ENCODE measurements at regions not wholly inside any gene's neighbourhood (a gene's known extent, or its start where the extent isn't known, plus 50 kb on each side); places are given as distances from the start of the nearest gene placed in this dataset.

DNA sequence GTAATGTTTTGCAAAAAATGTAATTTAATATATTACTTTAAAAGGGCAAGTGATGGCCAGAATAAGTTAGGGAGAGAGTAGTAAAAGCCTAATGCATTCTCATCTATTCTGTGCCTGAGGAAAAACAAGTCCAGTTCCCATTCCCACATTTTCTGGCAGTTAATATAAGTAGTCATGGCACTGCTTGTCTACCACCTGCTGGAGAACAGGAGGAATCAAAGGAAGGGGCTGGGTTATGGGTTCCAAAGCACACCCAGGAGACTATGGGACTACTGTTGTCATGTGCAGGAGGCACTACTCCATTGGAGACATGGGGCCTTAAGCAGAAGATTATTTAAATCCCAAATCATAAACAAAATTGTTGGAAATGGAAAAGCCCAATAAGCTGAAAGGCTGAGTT is 2618.6 kb downstream of the ARAP2 start:
- Mint-ChIP-seq H3K4me3 (no peak overlapping the region), H3K36me3 (ENCODE audit: low read depth) (no peaks in the 10 kb centered on the region), H3K27ac (no peak overlapping the region), H3K27me3 (no peaks in the 10 kb centered on the region), H3K4me1 (no peaks in the 10 kb centered on the region), H3K9me3 (ENCODE audit: low read depth) (peaks cover 14% of the 10 kb centered on the region)
- ChIA-PET POLR2A (no interaction called here), CTCF (no interaction called here)
- ATAC-seq (no peak), DNase-seq (no peak)
- intact Hi-C loops (cut with DNase I, micrococcal nuclease), result no loop called here

DNA sequence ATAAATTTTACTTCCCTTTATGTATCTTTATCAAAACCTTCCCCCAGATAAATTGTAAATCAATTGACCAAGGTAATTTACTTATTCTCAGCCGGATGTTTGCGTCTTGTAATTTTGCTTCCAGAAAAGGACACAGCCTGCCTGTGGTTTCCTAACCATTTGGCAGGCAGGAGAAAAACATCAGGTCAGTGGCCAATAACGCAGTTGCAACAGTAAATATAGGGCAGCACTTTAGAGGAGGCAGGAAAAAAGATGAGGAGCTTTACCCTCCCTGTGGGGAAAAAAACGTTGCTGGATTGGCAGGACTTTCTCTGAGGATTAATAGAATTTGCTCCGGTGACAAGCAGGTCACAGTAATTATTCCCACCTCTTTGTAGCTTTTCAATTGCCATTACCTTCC is 2618.1 kb downstream of the ARAP2 start:
- no peaks in the 10 kb centered on the region for H3K4me1 Mint-ChIP-seq
- ATAC-seq (no peak), DNase-seq (no peak)
- ChIA-PET POLR2A (no interaction called here), CTCF (no interaction called here)
- H3K9me3 Mint-ChIP-seq (ENCODE audit: low read depth), result peaks cover 14% of the 10 kb centered on the region
- H3K36me3 Mint-ChIP-seq (ENCODE audit: low read depth), result no peaks in the 10 kb centered on the region
- intact Hi-C loops (cut with DNase I, micrococcal nuclease), result no loop called here
- H3K27me3 Mint-ChIP-seq, result no peaks in the 10 kb centered on the region
- H3K27ac Mint-ChIP-seq, result no peak overlapping the region
- no peak overlapping the region for H3K4me3 Mint-ChIP-seq

DNA sequence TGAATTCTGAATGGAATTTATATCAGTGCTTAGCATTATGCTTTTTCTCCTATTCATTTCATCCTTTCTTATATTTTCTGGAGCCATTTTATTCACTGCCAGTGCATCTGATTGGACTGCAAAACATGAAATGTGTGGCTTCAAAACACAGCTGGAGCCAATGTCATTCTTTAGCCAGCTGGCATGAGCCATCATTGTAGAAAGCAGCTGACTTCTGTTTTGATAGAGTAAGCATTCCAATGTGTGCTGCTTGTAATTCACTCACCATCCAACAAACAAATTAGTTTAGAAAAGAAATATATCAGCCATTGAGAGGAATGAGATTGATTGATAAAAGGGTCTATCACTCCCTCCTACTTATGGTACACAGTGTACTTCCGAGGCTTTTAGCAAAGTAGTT is 2616.0 kb downstream of the ARAP2 start:
- no peaks in the 10 kb centered on the region for H3K4me1 Mint-ChIP-seq
- H3K27me3 Mint-ChIP-seq, result no peaks in the 10 kb centered on the region
- intact Hi-C loops (cut with DNase I, micrococcal nuclease), result no loop called here
- ATAC-seq (no peak), DNase-seq (no peak)
- ChIA-PET CTCF (interaction anchor here (0.6 kb wide), 1 partner anchor 1563 kb away, joined by 6 read pairs; no protein-coding TSS in a partner anchor), POLR2A (no interaction called here)
- no peak overlapping the region for H3K4me3 Mint-ChIP-seq
- H3K36me3 Mint-ChIP-seq (ENCODE audit: low read depth), result no peaks in the 10 kb centered on the region
- H3K9me3 Mint-ChIP-seq (ENCODE audit: low read depth), result peaks cover 19% of the 10 kb centered on the region
- no peak overlapping the region for H3K27ac Mint-ChIP-seq

DNA sequence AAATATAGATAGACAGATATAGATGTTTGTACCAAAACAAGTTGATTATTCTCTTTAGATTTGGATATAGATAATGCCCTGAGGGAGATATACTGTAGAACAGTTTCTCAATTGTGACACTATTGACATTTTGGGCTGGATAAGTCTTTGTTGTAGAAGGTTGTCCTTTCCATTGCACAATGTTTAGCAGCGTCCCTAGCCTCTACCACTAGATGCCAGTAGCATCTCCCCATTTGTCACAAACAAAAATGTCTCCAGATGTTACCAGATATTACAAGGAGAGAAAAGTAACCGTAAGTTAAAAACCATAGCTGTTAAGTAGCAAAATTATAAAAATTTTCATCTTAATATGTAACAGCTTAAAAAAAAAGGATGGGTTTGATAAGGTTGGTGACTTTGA is 2595.3 kb downstream of the ARAP2 start:
- H3K27ac Mint-ChIP-seq, result no peak overlapping the region
- DNase-seq, result no peak

DNA sequence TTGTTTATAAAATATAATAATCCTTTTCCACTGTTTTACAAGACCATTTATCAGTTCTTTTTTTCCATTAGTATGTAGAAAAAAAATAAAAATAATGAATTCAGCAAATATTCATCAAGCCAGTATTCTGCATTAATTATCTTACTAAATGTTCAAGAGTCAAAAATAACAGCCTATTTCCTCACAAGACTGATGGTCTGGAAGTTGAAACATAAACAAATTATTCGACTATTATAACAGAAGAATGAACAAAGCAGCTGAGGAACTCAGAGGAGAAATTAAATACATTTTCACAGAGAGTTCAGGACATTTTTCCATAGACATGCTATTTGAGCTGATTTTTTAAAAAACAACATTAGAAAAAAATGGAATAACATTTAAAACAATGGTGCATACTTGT is 2594.8 kb downstream of the ARAP2 start:
- no peaks in the 10 kb centered on the region for H3K27me3 Mint-ChIP-seq
- no peak overlapping the region for H3K4me3 Mint-ChIP-seq
- DNase-seq (no peak), ATAC-seq (no peak)
- intact Hi-C loops (cut with DNase I, micrococcal nuclease), result no loop called here
- ChIA-PET POLR2A (no interaction called here), CTCF (no interaction called here)
- H3K36me3 Mint-ChIP-seq (ENCODE audit: low read depth), result no peaks in the 10 kb centered on the region
- no peak overlapping the region for H3K27ac Mint-ChIP-seq
- peaks cover 15% of the 10 kb centered on the region for H3K9me3 Mint-ChIP-seq (ENCODE audit: low read depth)
- H3K4me1 Mint-ChIP-seq, result no peaks in the 10 kb centered on the region

More for the DNA sequence above, 2595.3 kb downstream of the ARAP2 start:
- no peaks in the 10 kb centered on the region for H3K4me1 Mint-ChIP-seq
- POLR2A ChIA-PET, result no interaction called here
- H3K36me3 Mint-ChIP-seq (ENCODE audit: low read depth), result no peaks in the 10 kb centered on the region
- no peaks in the 10 kb centered on the region for H3K27me3 Mint-ChIP-seq
- H3K4me3 Mint-ChIP-seq, result no peak overlapping the region
- CTCF ChIA-PET, result interaction anchor here (0.6 kb wide), 1 partner anchor 121 kb away, joined by 5 read pairs; no protein-coding TSS in a partner anchor
- intact Hi-C loops (cut with DNase I, micrococcal nuclease), result no loop called here
- no peak for ATAC-seq
- H3K9me3 Mint-ChIP-seq (ENCODE audit: low read depth), result peaks cover 15% of the 10 kb centered on the region

DNA sequence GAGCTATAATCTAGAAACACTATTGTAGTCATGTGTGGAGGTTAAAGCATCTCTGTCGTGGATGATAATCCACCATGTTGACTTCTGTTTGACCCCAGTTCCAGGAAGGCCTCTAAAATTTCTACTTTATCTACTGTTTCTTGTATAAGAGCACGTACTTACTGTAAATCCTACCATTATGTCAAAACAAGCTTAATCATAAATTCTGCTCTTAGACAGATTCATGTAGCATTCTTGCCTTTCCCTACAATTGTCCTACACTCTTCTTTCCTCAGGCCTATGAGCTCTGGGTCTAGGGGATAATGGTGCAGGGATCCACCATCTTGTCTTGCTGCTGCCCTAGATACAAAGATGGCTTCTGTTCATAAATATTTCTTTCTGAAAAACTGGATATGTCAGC is 2594.3 kb downstream of the ARAP2 start:
- Mint-ChIP-seq H3K27me3 (no peaks in the 10 kb centered on the region), H3K9me3 (ENCODE audit: low read depth) (peaks cover 15% of the 10 kb centered on the region)
- POLR2A ChIA-PET, result no interaction called here

DNA sequence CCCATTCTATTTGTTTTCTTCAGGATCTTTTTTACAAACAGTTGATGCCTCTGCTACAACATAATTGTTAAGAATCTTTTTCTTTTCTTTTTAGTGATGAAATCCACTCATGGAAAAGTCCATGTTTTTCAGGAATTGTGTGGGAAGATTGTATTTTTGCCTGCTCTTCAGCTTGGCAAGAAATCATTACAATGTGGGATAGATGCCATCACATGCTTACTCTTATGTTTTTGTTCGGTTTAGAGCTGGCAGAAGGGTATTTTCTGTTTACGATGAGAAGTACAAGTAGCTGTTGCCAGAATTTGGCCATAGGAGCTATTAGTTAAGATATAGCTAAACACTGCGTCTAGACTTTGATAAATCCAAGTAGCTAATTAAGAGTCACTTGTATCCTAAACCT is 2585.3 kb downstream of the ARAP2 start:
- H3K9me3 Mint-ChIP-seq (ENCODE audit: low read depth), result peaks cover 11% of the 10 kb centered on the region
- no peak overlapping the region for H3K4me3 Mint-ChIP-seq
- ChIA-PET CTCF (no interaction called here), POLR2A (no interaction called here)
- no peaks in the 10 kb centered on the region for H3K27me3 Mint-ChIP-seq
- ATAC-seq (no peak), DNase-seq (no peak)
- H3K36me3 Mint-ChIP-seq (ENCODE audit: low read depth), result no peaks in the 10 kb centered on the region
- H3K4me1 Mint-ChIP-seq, result no peaks in the 10 kb centered on the region
- intact Hi-C loops (cut with DNase I, micrococcal nuclease), result no loop called here
- no peak overlapping the region for H3K27ac Mint-ChIP-seq

More for the DNA sequence above, 2594.3 kb downstream of the ARAP2 start:
- no peak for DNase-seq
- Mint-ChIP-seq H3K36me3 (ENCODE audit: low read depth) (no peaks in the 10 kb centered on the region), H3K4me3 (no peak overlapping the region), H3K27ac (no peak overlapping the region), H3K4me1 (no peaks in the 10 kb centered on the region)
- ATAC-seq, result no peak
- intact Hi-C loops (cut with DNase I, micrococcal nuclease), result no loop called here
- CTCF ChIA-PET, result no interaction called here

DNA sequence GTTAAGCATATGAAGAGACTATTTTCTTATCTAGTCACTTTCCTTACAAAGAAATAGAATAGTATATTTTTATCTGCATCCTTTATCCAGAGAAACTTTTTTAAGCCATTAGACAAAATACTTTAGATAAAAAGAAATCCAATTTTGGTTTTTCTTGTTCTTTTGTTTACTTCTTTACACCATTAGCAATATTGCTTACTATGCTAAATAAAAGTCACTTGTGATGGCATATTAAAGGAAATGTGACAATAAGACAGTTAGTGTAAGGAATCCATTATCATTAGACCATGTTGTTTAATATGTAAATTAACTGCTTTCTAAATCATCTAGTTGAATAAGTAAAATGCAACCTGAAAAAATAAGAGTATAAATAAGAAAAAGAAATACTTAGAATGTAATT is 2582.7 kb downstream of the ARAP2 start:
- H3K27me3 Mint-ChIP-seq, result no peaks in the 10 kb centered on the region
- POLR2A ChIA-PET, result no interaction called here
- no peaks in the 10 kb centered on the region for H3K4me1 Mint-ChIP-seq
- peaks cover 24% of the 10 kb centered on the region for H3K9me3 Mint-ChIP-seq (ENCODE audit: low read depth)
- no peaks in the 10 kb centered on the region for H3K36me3 Mint-ChIP-seq (ENCODE audit: low read depth)
- H3K27ac Mint-ChIP-seq, result no peak overlapping the region
- intact Hi-C loops (cut with DNase I, micrococcal nuclease), result no loop called here
- CTCF ChIA-PET, result no interaction called here
- DNase-seq, result no peak
- H3K4me3 Mint-ChIP-seq, result no peak overlapping the region
- ATAC-seq, result no peak

DNA sequence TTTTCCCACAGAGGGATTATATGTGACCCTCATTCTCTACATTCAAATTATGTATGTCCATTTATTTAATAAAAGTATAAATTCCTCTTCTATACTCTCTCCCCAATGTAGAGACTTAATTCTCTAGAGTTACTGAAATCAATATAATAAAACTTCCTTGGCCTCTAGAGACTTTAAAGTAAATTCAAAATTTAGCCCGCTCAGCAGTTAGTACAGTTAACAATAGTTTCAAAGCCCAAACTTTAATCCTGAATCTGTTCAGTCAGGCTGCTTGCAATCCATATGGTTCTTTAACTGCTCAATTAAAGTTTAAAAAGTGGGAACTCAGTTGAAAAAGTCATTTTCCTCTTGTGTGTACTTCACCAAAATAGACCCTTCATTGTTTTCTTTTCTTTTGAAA is 2558.4 kb downstream of the ARAP2 start:
- Mint-ChIP-seq H3K36me3 (ENCODE audit: low read depth) (no peaks in the 10 kb centered on the region), H3K27me3 (no peaks in the 10 kb centered on the region), H3K9me3 (ENCODE audit: low read depth) (peaks cover 17% of the 10 kb centered on the region), H3K27ac (no peak overlapping the region), H3K4me3 (no peak overlapping the region), H3K4me1 (no peaks in the 10 kb centered on the region)
- ATAC-seq (no peak), DNase-seq (no peak)
- CTCF ChIA-PET, result no interaction called here
- POLR2A ChIA-PET, result no interaction called here
- intact Hi-C loops (cut with DNase I, micrococcal nuclease), result no loop called here

DNA sequence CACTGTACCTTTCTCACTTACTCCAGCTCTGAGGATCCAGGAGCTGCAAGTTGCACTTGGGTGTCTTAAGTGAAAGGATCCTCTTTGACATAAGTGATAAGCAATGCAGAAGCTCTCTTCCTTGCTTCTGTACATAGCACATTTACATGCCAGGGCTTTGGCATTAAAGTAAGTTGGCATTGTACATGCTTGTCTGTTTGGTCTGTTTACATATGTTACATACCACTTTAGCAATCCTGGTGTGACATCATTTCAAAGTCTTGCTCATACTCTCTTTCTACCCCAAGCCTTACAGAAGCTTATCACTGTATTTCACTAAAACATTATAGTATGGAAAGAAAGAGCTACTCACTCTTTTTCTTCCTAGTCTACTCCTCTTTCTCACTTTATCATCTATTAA is 2548.3 kb downstream of the ARAP2 start:
- Mint-ChIP-seq H3K9me3 (ENCODE audit: low read depth) (peaks cover 11% of the 10 kb centered on the region), H3K4me3 (no peak overlapping the region), H3K27me3 (no peaks in the 10 kb centered on the region), H3K36me3 (ENCODE audit: low read depth) (no peaks in the 10 kb centered on the region), H3K4me1 (no peaks in the 10 kb centered on the region), H3K27ac (no peak overlapping the region)
- ATAC-seq (no peak), DNase-seq (no peak)
- intact Hi-C loops (cut with DNase I, micrococcal nuclease), result no loop called here
- CTCF ChIA-PET, result no interaction called here
- POLR2A ChIA-PET, result no interaction called here

DNA sequence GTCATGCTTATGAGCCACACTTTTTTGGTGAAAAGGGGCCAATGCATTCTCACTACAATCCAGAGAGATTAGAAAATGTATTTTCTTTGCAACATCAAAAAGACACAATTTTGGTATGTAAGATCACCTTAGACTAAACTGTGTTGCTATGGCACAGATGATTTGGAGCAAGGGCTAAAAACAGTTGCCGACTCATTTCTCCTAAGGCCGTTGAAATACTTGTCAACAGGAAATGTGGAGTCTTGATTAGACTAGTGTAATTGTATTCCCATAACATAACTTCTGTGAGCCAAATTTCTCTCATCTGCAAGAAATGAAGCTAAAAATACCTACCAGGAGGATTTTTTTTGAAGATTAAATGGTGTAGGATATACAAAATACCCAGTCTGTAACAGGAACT is 2547.7 kb downstream of the ARAP2 start:
- ATAC-seq (no peak), DNase-seq (no peak)
- Mint-ChIP-seq H3K27ac (no peak overlapping the region), H3K9me3 (ENCODE audit: low read depth) (peaks cover 13% of the 10 kb centered on the region), H3K4me1 (no peaks in the 10 kb centered on the region), H3K36me3 (ENCODE audit: low read depth) (no peaks in the 10 kb centered on the region), H3K4me3 (no peak overlapping the region), H3K27me3 (no peaks in the 10 kb centered on the region)
- intact Hi-C loops (cut with DNase I, micrococcal nuclease), result no loop called here
- ChIA-PET CTCF (no interaction called here), POLR2A (no interaction called here)

DNA sequence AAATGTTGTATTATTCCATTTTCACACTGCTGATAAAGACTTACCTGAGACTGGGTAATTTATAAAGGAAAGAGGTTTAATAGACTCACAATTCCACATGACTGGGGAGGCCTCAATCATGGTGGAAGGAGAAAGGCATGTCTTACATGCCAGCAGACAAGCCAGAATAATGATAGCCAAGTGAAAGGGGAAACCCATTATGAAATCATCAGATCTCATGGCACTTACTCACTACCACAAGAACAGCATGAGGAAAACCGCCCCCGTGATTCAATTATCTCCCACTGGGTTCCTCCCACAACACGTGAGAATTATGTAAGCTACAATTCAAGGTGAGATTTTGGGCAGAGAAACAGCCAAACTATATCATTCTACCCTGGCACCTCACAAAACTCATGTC is 2535.1 kb downstream of the ARAP2 start:
- no peaks in the 10 kb centered on the region for H3K36me3 Mint-ChIP-seq (ENCODE audit: low read depth)
- ChIA-PET POLR2A (no interaction called here), CTCF (no interaction called here)
- DNase-seq, result no peak
- ATAC-seq, result no peak
- H3K4me1 Mint-ChIP-seq, result no peaks in the 10 kb centered on the region
- H3K4me3 Mint-ChIP-seq, result no peak overlapping the region
- no peak overlapping the region for H3K27ac Mint-ChIP-seq
- peaks cover 22% of the 10 kb centered on the region for H3K9me3 Mint-ChIP-seq (ENCODE audit: low read depth)
- H3K27me3 Mint-ChIP-seq, result no peaks in the 10 kb centered on the region
- intact Hi-C loops (cut with DNase I, micrococcal nuclease), result no loop called here

DNA sequence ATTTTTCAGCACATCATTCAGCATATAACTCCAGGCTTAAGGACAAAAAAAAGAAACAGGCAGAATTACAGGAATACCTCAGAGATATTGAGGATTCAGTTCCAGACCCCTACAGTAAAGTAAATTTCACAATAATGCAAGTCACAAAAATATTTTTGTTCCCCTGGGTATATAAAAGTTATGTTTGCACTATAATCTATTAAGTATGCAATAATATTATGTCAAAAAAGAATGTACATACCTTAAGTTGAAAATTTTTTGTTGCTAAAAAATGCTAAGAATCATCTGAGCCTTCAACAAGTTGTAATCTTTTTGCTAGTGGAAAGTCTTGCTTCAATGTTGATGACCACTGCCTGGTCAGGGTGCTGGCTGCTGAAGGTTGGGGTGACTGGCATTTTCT is 2532.5 kb downstream of the ARAP2 start:
- no peaks in the 10 kb centered on the region for H3K27me3 Mint-ChIP-seq
- H3K9me3 Mint-ChIP-seq (ENCODE audit: low read depth), result peaks cover 15% of the 10 kb centered on the region
- no peaks in the 10 kb centered on the region for H3K4me1 Mint-ChIP-seq
- no peaks in the 10 kb centered on the region for H3K36me3 Mint-ChIP-seq (ENCODE audit: low read depth)
- intact Hi-C loops (cut with DNase I, micrococcal nuclease), result no loop called here
- H3K4me3 Mint-ChIP-seq, result no peak overlapping the region
- DNase-seq (no peak), ATAC-seq (no peak)
- CTCF ChIA-PET, result no interaction called here
- POLR2A ChIA-PET, result no interaction called here
- H3K27ac Mint-ChIP-seq, result no peak overlapping the region
